ENCODE measurements at regions not wholly inside any gene's neighbourhood (a gene's known extent, or its start where the extent isn't known, plus 50 kb on each side); places are given as distances from the start of the nearest gene placed in this dataset.
"Not testable (repeated sequence)": the region's sequence is repeated elsewhere in the genome, so short reads cannot be mapped to it uniquely, and the experiment has no call there.

GRCh38 chr4:89491761-89492160 lies 184.2 kb upstream of the GPRIN3 start:
- DNase-seq, result peak; percentile 29

DNA sequence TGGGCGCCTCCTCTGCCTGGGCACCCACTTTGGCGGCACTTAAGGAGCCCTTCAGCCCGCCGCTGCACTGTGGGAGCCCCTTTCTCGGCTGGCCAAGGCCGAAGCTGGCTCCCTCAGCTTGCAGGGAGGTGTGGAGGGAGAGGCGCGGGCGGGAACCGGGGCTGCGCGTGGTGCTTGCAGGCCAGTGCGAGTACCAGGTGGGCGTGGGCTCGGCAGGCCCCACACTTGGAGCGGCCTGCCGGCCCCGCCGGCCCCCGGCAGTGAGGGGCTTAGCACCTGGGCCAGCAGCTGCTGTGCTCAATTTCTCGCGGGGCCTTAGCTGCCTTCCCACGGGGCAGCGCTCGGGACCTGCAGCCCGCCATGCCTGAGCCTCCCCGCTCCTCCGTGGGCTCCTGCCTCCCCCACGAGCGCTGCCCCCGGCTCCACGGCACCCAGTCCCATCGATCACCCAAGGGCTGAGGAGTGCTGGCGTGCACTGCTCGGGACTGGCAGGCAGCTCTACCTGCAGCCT lies 182.4 kb upstream of the GPRIN3 start:
- not testable (repeated sequence) for DNase-seq

DNA sequence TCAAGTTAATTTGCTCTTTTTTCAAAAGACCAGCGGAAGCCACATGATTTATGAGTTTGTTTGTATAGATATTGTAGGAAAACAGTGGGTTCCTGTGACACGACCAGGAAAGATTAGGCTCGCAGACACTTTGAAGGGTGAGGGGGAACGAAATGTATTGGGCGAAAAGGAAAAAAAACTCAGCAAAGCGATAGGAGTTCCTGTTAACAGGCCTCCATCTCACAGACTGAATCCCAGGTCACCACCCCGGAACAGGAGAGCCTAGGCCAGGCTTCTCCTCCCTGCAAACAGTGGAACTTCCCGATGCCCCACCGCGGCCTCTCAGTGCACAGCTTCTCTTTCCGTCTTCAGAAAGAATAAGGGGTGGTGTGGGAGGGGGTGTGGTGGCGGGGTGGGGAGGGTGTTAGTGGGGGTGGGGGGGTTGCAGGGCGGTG lies 181.8 kb upstream of the GPRIN3 start:
- DNase-seq, result no peak

DNA sequence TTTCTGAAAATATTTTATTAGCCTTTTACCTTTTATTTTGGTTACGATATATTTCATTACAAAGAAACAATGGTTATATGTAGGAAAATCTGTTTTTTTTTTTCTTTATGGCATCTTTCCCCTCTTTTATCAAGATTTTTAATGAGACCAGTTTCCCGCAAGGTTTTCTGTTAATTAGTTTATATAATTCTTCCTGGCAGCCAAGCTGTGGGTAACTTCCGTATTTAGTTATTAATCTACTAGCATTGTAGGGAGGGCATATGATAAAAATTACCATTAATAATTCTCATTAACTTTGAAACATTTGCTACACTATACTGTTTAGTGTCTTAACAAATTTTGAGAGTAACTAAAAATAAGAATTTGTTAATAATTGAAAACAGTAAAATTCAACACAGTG lies 181.1 kb upstream of the GPRIN3 start:
- DNase-seq, result no peak

- DNase-seq, result no peak
Measured at GRCh38 chr4:89486673-89487072, 179.1 kb upstream of the GPRIN3 start.

DNA sequence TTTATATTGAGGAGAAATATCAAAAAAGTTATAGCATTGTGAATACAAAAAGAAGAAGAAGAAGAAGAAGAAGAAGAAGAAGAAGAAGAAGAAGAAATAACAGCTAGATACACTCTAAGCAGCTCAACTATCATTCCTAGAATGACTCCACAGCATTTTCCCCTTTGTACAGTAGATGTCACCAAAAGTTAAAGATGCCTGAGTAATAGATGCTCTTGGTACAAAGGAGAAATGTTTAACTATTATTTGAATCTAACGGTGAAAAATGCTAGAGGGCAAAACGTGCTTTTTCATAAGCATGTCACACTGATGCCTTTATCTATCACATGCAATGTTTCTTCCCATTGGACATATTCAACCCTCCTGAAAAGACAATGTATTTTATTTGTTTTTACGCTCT lies 178.4 kb upstream of the GPRIN3 start:
- peak; percentile 10 for DNase-seq

DNA sequence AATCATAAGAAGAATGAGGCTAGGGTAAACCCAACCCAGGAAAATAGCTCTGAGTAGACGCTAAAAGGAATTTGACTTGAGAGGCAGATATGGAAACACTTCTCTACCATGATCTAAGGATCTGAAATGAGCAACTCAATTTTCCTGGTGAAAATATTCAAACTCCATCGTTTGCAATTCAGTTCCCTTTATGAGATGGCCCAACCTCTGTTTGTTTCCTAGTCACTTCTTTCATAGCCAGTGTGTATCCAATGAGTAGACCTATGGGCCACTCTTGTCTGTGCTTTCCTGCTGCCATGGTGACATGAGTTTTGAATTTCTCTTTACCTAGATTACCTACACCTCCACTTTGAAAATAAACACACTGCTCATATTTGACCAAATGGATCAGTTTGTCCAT lies 176.2 kb upstream of the GPRIN3 start:
- DNase-seq, result no peak

- DNase-seq, result no peak
Measured at GRCh38 chr4:89482926-89483595, 175.5 kb upstream of the GPRIN3 start.

- DNase-seq, result peak; percentile 77
Measured at GRCh38 chr4:89482251-89482650, 174.7 kb upstream of the GPRIN3 start.

DNA sequence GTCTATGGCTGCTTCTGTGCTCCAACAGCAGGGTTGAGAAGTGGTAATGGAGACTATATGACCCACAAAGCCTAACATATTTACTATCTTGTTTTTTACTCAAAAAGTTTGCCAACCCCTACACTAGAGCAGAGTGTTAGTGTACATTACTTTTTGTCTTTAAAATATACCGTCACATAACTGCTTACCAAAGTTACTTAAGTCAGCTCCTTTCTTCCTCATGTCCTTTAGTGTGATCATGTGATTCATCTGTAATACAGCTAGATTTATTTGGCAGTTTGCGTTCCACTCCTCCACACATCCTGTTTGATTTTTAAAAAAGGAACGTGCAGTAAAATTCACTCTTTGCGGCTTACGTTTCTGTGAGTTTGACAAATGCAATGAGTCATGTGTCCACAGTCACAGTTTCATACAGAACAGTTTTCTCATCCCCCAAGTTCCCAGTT lies 162.4 kb upstream of the GPRIN3 start:
- no peak for DNase-seq

- no peak for DNase-seq
Measured at GRCh38 chr4:89469516-89469915, 161.9 kb upstream of the GPRIN3 start.

DNA sequence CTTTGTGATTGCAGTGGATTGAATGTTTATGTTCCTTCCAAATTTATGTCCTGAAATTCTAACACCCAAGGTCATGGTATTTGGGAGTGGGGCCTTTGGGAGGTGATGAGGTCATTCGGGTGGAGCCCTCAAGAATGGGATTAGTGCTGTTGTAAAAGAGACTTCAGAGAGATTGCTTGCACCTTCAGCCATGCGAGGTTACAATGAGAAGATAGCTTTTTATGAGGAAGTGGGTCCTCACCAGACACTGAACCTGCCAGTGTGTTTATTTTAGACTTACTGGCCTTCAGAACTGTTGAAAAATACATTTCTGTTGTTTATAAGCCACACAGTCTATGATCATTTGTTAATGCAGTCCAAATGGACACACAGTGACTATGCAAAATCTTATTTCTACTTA lies 161.0 kb upstream of the GPRIN3 start:
- DNase-seq, result no peak

- no peak for DNase-seq
Measured at GRCh38 chr4:89463341-89463740, 155.7 kb upstream of the GPRIN3 start.

DNA sequence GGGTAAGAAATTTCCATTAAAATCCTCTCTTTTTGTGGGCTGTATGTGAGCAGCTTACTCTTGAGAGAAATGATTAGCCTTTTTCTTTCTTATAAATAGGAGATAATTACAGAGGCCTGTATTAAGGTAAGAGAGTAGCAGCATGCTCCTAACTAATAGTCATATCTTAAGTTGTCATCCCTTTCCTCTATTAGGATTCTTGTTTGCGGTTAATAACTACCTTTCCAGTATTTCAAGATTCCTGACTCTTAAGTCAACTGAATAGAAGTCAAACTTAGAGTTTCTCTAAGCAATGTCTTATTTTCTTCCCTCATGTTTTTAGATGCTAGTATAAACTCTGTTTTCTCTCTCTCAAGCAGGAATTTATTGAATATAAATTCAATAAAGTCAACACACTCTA lies 139.9 kb upstream of the GPRIN3 start:
- no peak for DNase-seq

DNA sequence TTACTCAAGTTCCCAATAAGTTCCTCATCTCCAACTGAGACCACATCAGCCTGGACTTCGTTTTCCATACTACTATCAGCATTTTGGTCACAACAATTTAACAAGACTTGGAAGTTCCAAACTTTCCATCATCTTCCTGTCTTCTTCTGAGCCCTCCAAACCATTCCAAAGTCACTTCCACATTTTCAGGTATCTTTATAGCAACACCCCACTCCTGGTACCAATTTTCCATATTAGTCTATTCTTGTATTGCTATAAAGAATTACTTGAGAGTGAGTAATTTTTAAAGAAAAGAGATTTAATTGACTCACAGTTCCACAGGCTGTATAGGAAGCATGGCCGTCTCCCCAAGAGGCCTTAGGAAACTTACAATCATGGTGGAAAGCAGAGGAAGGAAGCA lies 138.6 kb upstream of the GPRIN3 start:
- DNase-seq, result no peak

DNA sequence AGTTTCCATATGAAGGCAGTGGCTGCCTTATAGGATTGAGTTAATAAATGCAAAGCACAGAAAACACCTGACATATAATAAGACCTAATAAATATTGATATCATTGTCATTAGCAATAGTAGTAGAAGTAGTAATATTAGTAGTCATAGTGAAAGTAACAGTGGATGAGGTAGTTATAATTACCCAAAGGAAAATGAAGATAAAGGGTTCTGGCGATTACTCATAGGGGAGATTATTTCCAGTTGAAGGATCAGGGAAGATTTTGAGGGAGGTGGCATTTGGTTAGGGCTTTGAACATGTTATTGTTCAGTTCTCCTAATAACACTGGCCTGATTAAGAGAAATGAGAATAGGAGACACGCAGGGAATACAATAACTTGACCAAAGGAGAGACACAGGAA lies 131.9 kb upstream of the GPRIN3 start:
- DNase-seq, result no peak

- DNase-seq, result peak; percentile 78
Measured at GRCh38 chr4:89438102-89438831, 130.7 kb upstream of the GPRIN3 start.

- peak; percentile 62 for DNase-seq
Measured at GRCh38 chr4:89434364-89434988, 126.9 kb upstream of the GPRIN3 start.

DNA sequence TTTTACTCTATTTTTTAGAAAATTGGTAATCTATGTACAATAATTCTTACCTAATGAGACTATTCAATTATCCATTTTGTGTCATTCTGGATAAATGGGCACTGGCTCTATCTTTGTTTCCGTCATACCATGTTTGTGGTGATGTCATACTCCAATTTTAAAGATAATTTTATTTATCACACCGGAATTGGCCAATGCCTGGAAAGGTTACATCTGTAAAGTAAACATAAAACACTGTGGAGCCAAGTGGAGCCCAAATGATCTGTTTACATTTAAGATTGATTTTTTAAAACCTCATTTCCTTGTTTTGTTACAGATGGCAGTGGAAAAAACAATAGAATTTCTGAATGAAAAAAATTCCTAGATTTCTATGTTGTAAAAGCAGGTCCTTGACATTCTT lies 120.2 kb upstream of the GPRIN3 start:
- DNase-seq, result no peak

DNA sequence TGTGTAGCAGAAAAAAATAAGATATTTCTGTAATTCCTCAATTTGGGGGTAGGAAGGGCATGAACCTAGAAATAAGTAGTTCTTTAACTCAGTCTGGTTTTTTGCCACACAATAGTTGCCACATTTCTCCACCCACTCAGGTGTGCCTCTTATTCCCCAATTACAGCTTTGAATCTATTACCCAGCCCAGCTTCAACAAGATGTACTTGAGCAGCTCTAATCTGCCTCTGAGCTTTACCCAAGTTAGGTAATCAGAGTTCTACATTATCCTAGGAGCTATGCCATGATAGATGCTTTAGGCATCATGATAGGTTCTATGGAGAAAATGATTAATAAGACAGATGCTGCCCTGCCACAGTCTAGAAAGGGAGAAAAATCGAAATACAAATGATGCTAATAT lies 117.4 kb upstream of the GPRIN3 start:
- no peak for DNase-seq

DNA sequence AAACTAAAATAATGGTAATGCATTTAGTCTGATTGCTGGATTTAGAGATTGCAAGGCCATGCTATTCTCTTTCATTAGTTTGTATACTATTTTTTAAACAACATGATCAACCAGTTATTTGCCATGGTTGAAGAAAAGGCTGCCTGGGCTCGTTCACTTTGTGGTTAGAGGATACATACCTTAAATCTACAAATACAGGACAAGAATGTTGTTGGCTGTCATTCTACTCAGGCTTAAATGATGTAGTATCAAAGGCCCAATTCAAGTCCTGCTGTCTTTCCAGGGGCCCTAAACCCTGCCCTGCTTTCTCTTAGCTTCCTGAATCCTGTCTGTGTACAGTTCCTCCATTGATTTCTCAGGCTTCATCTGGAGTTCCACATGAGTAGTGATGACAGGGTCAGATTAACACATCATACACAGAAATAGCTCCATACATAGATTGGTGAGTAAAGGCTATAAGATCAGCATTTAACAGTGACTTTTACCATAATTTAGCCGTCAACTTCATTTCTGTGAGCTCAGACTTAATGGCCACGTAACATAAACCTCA lies 114.9 kb upstream of the GPRIN3 start:
- no peak for DNase-seq

DNA sequence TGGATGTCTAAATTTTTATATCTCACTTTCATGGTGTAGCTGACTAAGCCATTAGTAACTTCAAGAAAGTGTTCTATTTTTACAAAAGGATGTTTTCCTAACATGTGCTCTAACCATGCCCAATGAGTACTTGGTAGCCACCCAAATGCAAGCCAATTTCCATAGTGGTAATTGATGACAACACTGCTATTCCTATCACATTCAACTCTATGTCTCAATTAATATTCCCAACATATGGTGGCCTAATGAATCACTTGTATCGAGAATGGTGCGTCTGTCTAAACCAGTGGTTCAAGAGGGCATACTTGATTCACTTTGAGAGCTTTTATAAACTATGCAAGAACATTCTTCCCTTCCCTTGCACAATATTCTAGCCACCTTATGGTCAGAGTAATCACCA lies 112.9 kb upstream of the GPRIN3 start:
- no peak for DNase-seq

GRCh38 chr4:89419111-89419695 lies 111.6 kb upstream of the GPRIN3 start:
- no peak for DNase-seq

Data from NCI-H82 (cell line).